Esophagus muscularis mucosa (tissue), 4 donors: ENCODE measurements at regions not wholly inside any gene's neighbourhood (a gene's known extent, or its start where the extent isn't known, plus 50 kb on each side); places are given as distances from the start of the nearest gene placed in this dataset.

Experiments used
- DNase-seq: peaks from one replicate; pipeline ENCODE4 v3.0.0-alpha.2; 2017; ENCODE audit errors: extremely low spot score
- H3K27ac ChIP-seq, 4 donors: fragments of 200-600 bp; sonication (generic); replicated peaks in 1 of 4; 1 replicate in 3 of 4; 2 replicates in 1 of 4; pipeline ENCODE4 v1.5.1; 2016 to 2019; ENCODE audit warnings: mild to moderate bottlenecking in 1 of 4
- H3K27me3 ChIP-seq, 4 donors: fragments of 200-600 bp; sonication (generic); one replicate each; pipeline versions ENCODE4 v1.5.1 to v1.6.0; 2016 to 2019
- H3K36me3 ChIP-seq, 4 donors: fragments of 200-600 bp; sonication (generic); one replicate each; pipeline ENCODE4 v1.5.1; 2016 to 2019
- H3K4me1 ChIP-seq, 4 donors: fragments of 200-600 bp; sonication (generic); one replicate each; pipeline ENCODE4 v1.5.1; 2016 to 2019
- H3K4me3 ChIP-seq, 4 donors: fragments of 200-600 bp; sonication (generic); 1 replicate in 2 of 4; 2 replicates in 2 of 4; pipeline ENCODE4 v1.5.1; 2016 to 2019; ENCODE audit warnings: mild to moderate bottlenecking in 4 of 4, moderate library complexity in 1 of 4
- H3K9me3 ChIP-seq, 4 donors: fragments of 200-600 bp; sonication (generic); 1 replicate in 3 of 4; 2 replicates in 1 of 4; pipeline ENCODE4 v1.5.1; 2016 to 2019
- CTCF ChIP-seq, 3 experiments: fragments of 200-600 bp in 2 of 3; fragments of 450-650 bp in 1 of 3; sonication (generic) in 2 of 3; IDR thresholded peaks; one replicate each; pipeline ENCODE4 v1.5.1; 2017 to 2019; ENCODE audit warnings: antibody characterized with exemption in 3 of 3, mild to moderate bottlenecking in 2 of 3, moderate library complexity in 1 of 3
- EP300 ChIP-seq: sonication (generic); formaldehyde crosslinking; IDR thresholded peaks from one replicate; pipeline ENCODE4 v1.6.1; 2017; ENCODE audit warnings: antibody characterized with exemption
- POLR2A ChIP-seq: fragments of 450-650 bp; IDR thresholded peaks from one replicate; pipeline ENCODE4 v1.6.1; 2017; ENCODE audit warnings: antibody characterized with exemption, moderate library complexity, mild to moderate bottlenecking, low read depth
- POLR2AphosphoS5 ChIP-seq, 2 donors: sonication (generic); formaldehyde crosslinking; IDR thresholded peaks; one replicate each; pipeline ENCODE4 v1.6.1; 2017; ENCODE audit warnings: antibody characterized with exemption in 2 of 2
- WGBS: methylation state at CpG from one replicate; pipeline ENCODE4 v1.1.5; 2018; 5-methylcytosine and 5-hydroxymethylcytosine counted together
- intact Hi-C: fragments of 100-400 bp; cut with DNase I; formaldehyde crosslinking; loops from one replicate; pipeline ENCODE4 v1.15.1; 2023

- intact Hi-C loops = no loop called here
- no peaks in the 10 kb centered on the region for H3K9me3 ChIP-seq
- DNase-seq = no peak
- TF ChIP-seq CTCF (IDR thresholded peaks at IDR 0.05) = no peak
- no peak for TF ChIP-seq EP300
- no peak for TF ChIP-seq POLR2A
- TF ChIP-seq POLR2AphosphoS5 (IDR thresholded peaks at IDR 0.05) = no peak
- no peaks in the 10 kb centered on the region for H3K4me1 ChIP-seq
- H3K27me3 ChIP-seq = no peaks in the 10 kb centered on the region
- H3K4me3 ChIP-seq = no peak overlapping the region
- no peak overlapping the region for H3K27ac ChIP-seq
- no peaks in the 10 kb centered on the region for H3K36me3 ChIP-seq
These were observed 1052.3 kb upstream of the ZEB2 start for GRCh38 chr2:145572238-145572637.

DNA sequence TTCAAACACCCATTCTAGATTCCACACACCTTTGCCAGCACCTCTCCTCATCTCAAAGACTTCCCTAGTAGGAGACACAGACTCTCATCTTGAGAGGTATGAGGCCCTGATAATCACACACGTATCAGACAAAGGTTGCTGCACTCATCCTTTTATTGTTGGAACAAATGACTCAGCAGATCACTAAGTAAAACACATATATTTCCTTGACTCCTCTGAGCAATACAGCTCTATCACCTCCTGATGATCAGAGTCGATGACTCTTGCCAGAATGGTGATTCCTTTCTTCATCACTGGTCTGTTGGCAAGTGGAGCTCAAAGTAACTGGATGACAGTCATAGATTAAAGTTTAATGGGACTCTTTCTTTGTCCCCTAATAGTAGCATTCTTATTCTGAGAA lies 1049.2 kb upstream of the ZEB2 start:
- no peak for DNase-seq
- H3K27ac ChIP-seq = no peak overlapping the region
- no peak overlapping the region for H3K4me3 ChIP-seq
- intact Hi-C loops = no loop called here
- H3K27me3 ChIP-seq = no peaks in the 10 kb centered on the region
- H3K9me3 ChIP-seq = no peaks in the 10 kb centered on the region
- TF ChIP-seq CTCF (IDR thresholded peaks at IDR 0.05) (no peak), POLR2A (no peak)
- H3K36me3 ChIP-seq = no peaks in the 10 kb centered on the region
- WGBS = 86% methylated on average over 2 of the region's 2 CpGs
- H3K4me1 ChIP-seq = peaks cover 0 to 6% (median 4%) of the 10 kb centered on the region in 4 donors

- Histone ChIP-seq H3K9me3 (no peaks in the 10 kb centered on the region), H3K27me3 (no peaks in the 10 kb centered on the region), H3K4me1 (peaks cover 0 to 14% (median 9%) of the 10 kb centered on the region in 4 donors), H3K36me3 (no peaks in the 10 kb centered on the region), H3K4me3 (no peak overlapping the region), H3K27ac (no peak overlapping the region)
- intact Hi-C loops = no loop called here
- DNase-seq = no peak
- WGBS = 46% methylated on average over 7 of the region's 7 CpGs
- TF ChIP-seq POLR2AphosphoS5 (IDR thresholded peaks at IDR 0.05) = no peak
These were observed 1044.1 kb upstream of the ZEB2 start for GRCh38 chr2:145563741-145564615.

- DNase-seq = no peak
- Histone ChIP-seq H3K27me3 (no peaks in the 10 kb centered on the region), H3K9me3 (no peaks in the 10 kb centered on the region), H3K4me3 (no peak overlapping the region), H3K36me3 (no peaks in the 10 kb centered on the region), H3K4me1 (peaks cover 0 to 14% (median 9%) of the 10 kb centered on the region in 4 donors), H3K27ac (no peak overlapping the region)
- TF ChIP-seq POLR2A (no peak), POLR2AphosphoS5 (IDR thresholded peaks at IDR 0.05) (no peak), CTCF (IDR thresholded peaks at IDR 0.05) (no peak), EP300 (no peak)
- intact Hi-C loops = no loop called here
- WGBS = 92% methylated on average over 3 of the region's 3 CpGs
These were observed 1041.2 kb upstream of the ZEB2 start for GRCh38 chr2:145561152-145561551.

GRCh38 chr2:145558617-145559350 lies 1038.9 kb upstream of the ZEB2 start:
- Histone ChIP-seq H3K4me1 (peaks cover 0 to 5% (median 2%) of the 10 kb centered on the region in 4 donors), H3K4me3 (no peak overlapping the region), H3K27ac (no peak overlapping the region), H3K9me3 (no peaks in the 10 kb centered on the region), H3K27me3 (no peaks in the 10 kb centered on the region), H3K36me3 (no peaks in the 10 kb centered on the region)
- TF ChIP-seq EP300 = no peak
- no peak for TF ChIP-seq CTCF (IDR thresholded peaks at IDR 0.05)
- no peak for TF ChIP-seq POLR2A
- no peak for TF ChIP-seq POLR2AphosphoS5 (IDR thresholded peaks at IDR 0.05)
- DNase-seq = no peak
- intact Hi-C loops = no loop called here
- 94% methylated on average over 1 of the region's 1 CpG for WGBS
